ENCODE measurements at regions not wholly inside any gene's neighbourhood (a gene's known extent, or its start where the extent isn't known, plus 50 kb on each side); places are given as distances from the start of the nearest gene placed in this dataset.

GRCh38 chr7:98679741-98680140, 62.7 kb downstream of the NPTX2 start:
- TF ChIP-seq CTCF (IDR thresholded peaks at IDR 0.05; ENCODE audit: insufficient read depth, low read length, poor library complexity, severe bottlenecking) = no peak
- no peaks in the 10 kb centered on the region; the same call in none of the 2 replicates for H3K27me3 ChIP-seq (replicated peaks; ENCODE audit: control insufficient read depth, insufficient read depth, low read length)
- DNase-seq (ENCODE audit: extremely low read depth, insufficient read length) = no peak
- H3K36me3 ChIP-seq (ENCODE audit: control insufficient read depth, insufficient read depth, low read length) = no peaks in the 10 kb centered on the region
- H3K4me3 ChIP-seq (replicated peaks; ENCODE audit: low read depth, low read length) = no peak overlapping the region

- no peak for TF ChIP-seq CTCF (IDR thresholded peaks at IDR 0.05; ENCODE audit: insufficient read depth, low read length, poor library complexity, severe bottlenecking)
- Histone ChIP-seq H3K27me3 (replicated peaks; ENCODE audit: control insufficient read depth, insufficient read depth, low read length) (no peaks in the 10 kb centered on the region; the same call in none of the 2 replicates), H3K4me3 (replicated peaks; ENCODE audit: low read depth, low read length) (no peak overlapping the region), H3K36me3 (ENCODE audit: control insufficient read depth, insufficient read depth, low read length) (no peaks in the 10 kb centered on the region)
- DNase-seq (ENCODE audit: extremely low read depth, insufficient read length) = no peak
Observed at GRCh38 chr7:98681511-98681910, 64.4 kb downstream of the NPTX2 start.

- DNase-seq (ENCODE audit: extremely low read depth, insufficient read length) = no peak
Observed at GRCh38 chr7:98681951-98682350, 64.9 kb downstream of the NPTX2 start.

GRCh38 chr7:98683514-98683913, 66.4 kb downstream of the NPTX2 start:
- H3K27me3 ChIP-seq (replicated peaks; ENCODE audit: control insufficient read depth, insufficient read depth, low read length) = no peaks in the 10 kb centered on the region; the same call in none of the 2 replicates
- H3K36me3 ChIP-seq (ENCODE audit: control insufficient read depth, insufficient read depth, low read length) = no peaks in the 10 kb centered on the region
- no peak for DNase-seq (ENCODE audit: extremely low read depth, insufficient read length)
- TF ChIP-seq CTCF (IDR thresholded peaks at IDR 0.05; ENCODE audit: insufficient read depth, low read length, poor library complexity, severe bottlenecking) = no peak
- no peak overlapping the region for H3K4me3 ChIP-seq (replicated peaks; ENCODE audit: low read depth, low read length)

More at GRCh38 chr7:98681951-98682350, 64.9 kb downstream of the NPTX2 start:
- TF ChIP-seq CTCF (IDR thresholded peaks at IDR 0.05; ENCODE audit: insufficient read depth, low read length, poor library complexity, severe bottlenecking) = no peak
- no peaks in the 10 kb centered on the region for H3K36me3 ChIP-seq (ENCODE audit: control insufficient read depth, insufficient read depth, low read length)
- no peaks in the 10 kb centered on the region; the same call in none of the 2 replicates for H3K27me3 ChIP-seq (replicated peaks; ENCODE audit: control insufficient read depth, insufficient read depth, low read length)
- H3K4me3 ChIP-seq (replicated peaks; ENCODE audit: low read depth, low read length) = no peak overlapping the region

GRCh38 chr7:98685541-98685940, 68.5 kb downstream of the NPTX2 start:
- Histone ChIP-seq H3K27me3 (replicated peaks; ENCODE audit: control insufficient read depth, insufficient read depth, low read length) (no peaks in the 10 kb centered on the region; the same call in none of the 2 replicates), H3K4me3 (replicated peaks; ENCODE audit: low read depth, low read length) (no peak overlapping the region), H3K36me3 (ENCODE audit: control insufficient read depth, insufficient read depth, low read length) (no peaks in the 10 kb centered on the region)
- DNase-seq (ENCODE audit: extremely low read depth, insufficient read length) = no peak
- TF ChIP-seq CTCF (IDR thresholded peaks at IDR 0.05; ENCODE audit: insufficient read depth, low read length, poor library complexity, severe bottlenecking) = no peak
